ENCODE measurements at regions not wholly inside any gene's neighbourhood (a gene's known extent, or its start where the extent isn't known, plus 50 kb on each side); places are given as distances from the start of the nearest gene placed in this dataset.
A peak's percentile ranks its signal among the peaks of the same experiment; 100 is the strongest.

DNA sequence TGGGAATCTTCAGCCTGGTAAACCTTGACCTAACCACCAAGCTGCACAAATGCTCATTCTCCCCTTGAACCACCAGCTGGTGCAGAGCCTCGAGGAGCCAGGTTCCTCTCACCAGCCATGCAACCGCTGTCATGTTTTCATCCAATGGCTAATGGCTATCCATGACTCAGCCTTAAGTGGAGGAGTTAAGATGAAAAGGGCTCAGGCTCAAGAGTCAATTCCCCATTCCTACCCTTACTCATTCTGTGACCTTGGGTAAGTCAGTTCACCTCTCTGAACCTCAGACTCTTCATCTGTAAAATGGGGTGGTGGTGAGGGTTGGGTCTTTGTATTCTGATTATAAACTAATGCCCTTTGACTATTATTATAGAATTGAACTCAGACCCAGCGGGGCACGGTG is 515.6 kb downstream of the SHQ1 start:
- no peak overlapping the region for H3K4me3 ChIP-seq
- H3K9me3 ChIP-seq: no peaks in the 10 kb centered on the region
- peaks cover 0 to 39% (median 17%) of the 10 kb centered on the region in 3 donors for H3K4me1 ChIP-seq
- no peaks in the 10 kb centered on the region for H3K36me3 ChIP-seq
- WGBS, 2 donors (ENCODE audit: low coverage in 1 of 2): 86 to 100% methylated on average over 1 to 2 of the region's 4 CpGs
- no peaks in the 10 kb centered on the region for H3K27me3 ChIP-seq
- TF ChIP-seq POLR2A (IDR thresholded peaks at IDR 0.05) (no peak), POLR2AphosphoS5 (IDR thresholded peaks at IDR 0.05) (no peak), EP300 (IDR thresholded peaks at IDR 0.05) (no peak)
- TF ChIP-seq, protein P1, sequence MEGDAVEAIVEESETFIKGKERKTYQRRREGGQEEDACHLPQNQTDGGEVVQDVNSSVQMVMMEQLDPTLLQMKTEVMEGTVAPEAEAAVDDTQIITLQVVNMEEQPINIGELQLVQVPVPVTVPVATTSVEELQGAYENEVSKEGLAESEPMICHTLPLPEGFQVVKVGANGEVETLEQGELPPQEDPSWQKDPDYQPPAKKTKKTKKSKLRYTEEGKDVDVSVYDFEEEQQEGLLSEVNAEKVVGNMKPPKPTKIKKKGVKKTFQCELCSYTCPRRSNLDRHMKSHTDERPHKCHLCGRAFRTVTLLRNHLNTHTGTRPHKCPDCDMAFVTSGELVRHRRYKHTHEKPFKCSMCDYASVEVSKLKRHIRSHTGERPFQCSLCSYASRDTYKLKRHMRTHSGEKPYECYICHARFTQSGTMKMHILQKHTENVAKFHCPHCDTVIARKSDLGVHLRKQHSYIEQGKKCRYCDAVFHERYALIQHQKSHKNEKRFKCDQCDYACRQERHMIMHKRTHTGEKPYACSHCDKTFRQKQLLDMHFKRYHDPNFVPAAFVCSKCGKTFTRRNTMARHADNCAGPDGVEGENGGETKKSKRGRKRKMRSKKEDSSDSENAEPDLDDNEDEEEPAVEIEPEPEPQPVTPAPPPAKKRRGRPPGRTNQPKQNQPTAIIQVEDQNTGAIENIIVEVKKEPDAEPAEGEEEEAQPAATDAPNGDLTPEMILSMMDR (IDR thresholded peaks at IDR 0.05): no peak
- H3K27ac ChIP-seq: no peak overlapping the region
- no peak for ATAC-seq

DNA sequence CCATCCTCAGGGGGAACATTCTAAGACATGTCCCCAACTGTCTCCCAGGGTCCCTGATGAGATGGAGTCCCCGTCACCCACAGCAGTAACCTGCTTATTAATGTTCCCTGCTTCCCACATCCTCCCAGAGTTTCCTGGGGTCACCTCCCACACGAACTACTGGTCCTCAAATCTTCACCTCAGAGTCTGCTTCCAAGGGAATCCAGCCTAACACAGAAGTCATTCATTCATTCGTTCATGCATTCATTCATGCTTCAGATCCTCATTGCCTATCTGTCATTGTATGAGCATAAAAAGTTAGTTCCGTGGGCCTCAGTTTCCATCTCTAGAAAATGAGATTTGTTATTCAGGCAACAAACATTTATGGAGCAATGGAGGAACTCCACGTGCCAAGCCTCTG is 516.2 kb downstream of the SHQ1 start:
- Histone ChIP-seq H3K9me3 (no peaks in the 10 kb centered on the region), H3K4me3 (no peak overlapping the region), H3K27ac (no peak overlapping the region), H3K4me1 (peaks cover 0 to 35% (median 15%) of the 10 kb centered on the region in 3 donors), H3K36me3 (no peaks in the 10 kb centered on the region), H3K27me3 (no peaks in the 10 kb centered on the region)
- no peak for ATAC-seq
- WGBS, 2 donors (ENCODE audit: low coverage in 1 of 2): 94 to 95% methylated on average over 2 to 5 of the region's 5 CpGs
- no peak for TF ChIP-seq POLR2A (IDR thresholded peaks at IDR 0.05)
- TF ChIP-seq, protein P1 (IDR thresholded peaks at IDR 0.05): no peak
- TF ChIP-seq EP300 (IDR thresholded peaks at IDR 0.05): no peak
- no peak for TF ChIP-seq POLR2AphosphoS5 (IDR thresholded peaks at IDR 0.05)

DNA sequence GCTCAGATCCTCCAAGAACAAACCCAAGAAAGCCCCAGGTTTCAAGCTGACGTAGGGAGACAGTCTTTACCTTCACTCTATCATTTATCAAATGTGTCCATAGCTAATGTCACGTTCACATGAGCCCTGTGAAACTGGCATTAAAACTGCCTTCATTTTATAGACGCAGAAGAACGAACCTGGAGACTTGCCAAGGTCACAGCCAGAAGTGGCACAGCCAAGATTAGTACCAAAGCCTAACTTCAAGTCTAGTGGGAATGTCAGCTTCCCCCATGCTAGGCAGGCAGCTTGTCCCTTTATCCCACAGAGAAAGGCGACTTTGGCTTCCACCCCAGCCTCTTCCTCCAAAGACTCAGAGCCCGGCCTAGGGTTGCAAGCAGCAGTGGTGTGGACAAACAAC is 517.2 kb downstream of the SHQ1 start:
- 92 to 100% methylated on average over 2 of the region's 6 CpGs for WGBS, 2 donors (ENCODE audit: low coverage in 1 of 2)
- no peaks in the 10 kb centered on the region for H3K27me3 ChIP-seq
- no peak overlapping the region for H3K4me3 ChIP-seq
- H3K9me3 ChIP-seq: no peaks in the 10 kb centered on the region
- no peak overlapping the region for H3K27ac ChIP-seq
- TF ChIP-seq POLR2A (IDR thresholded peaks at IDR 0.05) (no peak), EP300 (IDR thresholded peaks at IDR 0.05) (no peak), POLR2AphosphoS5 (IDR thresholded peaks at IDR 0.05) (no peak)
- TF ChIP-seq, protein P1 (IDR thresholded peaks at IDR 0.05): no peak
- H3K36me3 ChIP-seq: no peaks in the 10 kb centered on the region
- ATAC-seq: no peak
- peaks cover 0 to 25% (median 10%) of the 10 kb centered on the region in 3 donors for H3K4me1 ChIP-seq

DNA sequence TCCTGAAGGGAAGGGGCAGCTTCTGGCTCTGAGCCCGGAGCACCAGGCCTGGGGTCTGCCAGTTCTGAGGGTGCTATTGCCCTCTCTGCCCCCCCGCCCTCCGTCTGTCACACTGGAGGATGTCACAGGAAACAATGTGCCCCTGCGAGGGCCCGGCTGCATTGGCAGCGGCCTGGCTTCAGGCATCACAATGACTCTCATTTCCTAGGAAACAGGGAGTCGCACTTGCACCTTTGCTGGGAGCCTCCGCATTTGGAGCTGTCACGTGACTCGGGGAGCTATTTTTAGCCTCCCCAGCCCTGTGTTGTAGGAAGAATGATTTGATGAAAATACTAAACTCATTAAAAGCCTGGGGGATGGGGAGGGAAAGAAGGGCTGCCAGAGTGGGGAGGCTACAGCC is 518.9 kb downstream of the SHQ1 start:
- WGBS, 2 donors (ENCODE audit: low coverage in 1 of 2): 7% methylated on average over 3 of the region's 10 CpGs; no CpG with 5 or more reads in 1 of the 2 donors
- Histone ChIP-seq H3K9me3 (no peaks in the 10 kb centered on the region), H3K27me3 (no peaks in the 10 kb centered on the region), H3K27ac (peak overlapping the region in 3 of 4 donors; percentile 53 to 68 (median 63)), H3K4me1 (peaks cover 0 to 16% (median 10%) of the 10 kb centered on the region in 3 donors), H3K4me3 (no peak overlapping the region), H3K36me3 (no peaks in the 10 kb centered on the region)
- peak; percentile 81 for ATAC-seq
- no peak for TF ChIP-seq EP300 (IDR thresholded peaks at IDR 0.05)
- TF ChIP-seq, protein P1 (IDR thresholded peaks at IDR 0.05): no peak
- TF ChIP-seq POLR2AphosphoS5 (IDR thresholded peaks at IDR 0.05): no peak
- TF ChIP-seq POLR2A (IDR thresholded peaks at IDR 0.05): no peak

DNA sequence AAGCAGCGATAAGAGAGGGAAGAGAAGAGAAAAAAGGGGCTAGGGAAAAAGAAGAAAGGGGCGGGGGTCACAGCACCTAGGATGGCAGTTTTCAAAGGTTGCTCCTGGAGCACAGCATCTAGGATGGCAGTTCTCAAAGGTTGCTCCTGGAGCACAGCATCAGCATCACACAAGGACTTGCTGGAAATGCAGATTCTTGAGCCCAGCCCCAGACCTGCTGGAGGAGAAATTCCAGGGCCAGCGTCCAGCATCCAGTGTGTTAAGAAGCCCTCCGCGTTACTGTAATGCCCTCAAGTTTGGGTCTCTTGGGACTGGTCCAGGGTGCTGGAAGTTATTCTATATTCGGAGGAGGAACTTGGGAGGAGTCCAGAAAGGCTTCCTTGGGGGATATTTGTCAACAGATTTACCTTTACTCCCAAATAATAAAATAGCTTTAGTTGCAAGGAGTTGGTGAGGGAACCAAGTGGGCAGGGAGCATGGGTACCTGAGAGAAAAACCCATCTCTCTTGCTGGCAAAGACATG is 519.4 kb downstream of the SHQ1 start:
- no peaks in the 10 kb centered on the region for H3K36me3 ChIP-seq
- peaks cover 0 to 16% (median 10%) of the 10 kb centered on the region in 3 donors for H3K4me1 ChIP-seq
- H3K27ac ChIP-seq: peak overlapping the region in 3 of 4 donors; percentile 53 to 68 (median 63)
- no peaks in the 10 kb centered on the region for H3K27me3 ChIP-seq
- H3K4me3 ChIP-seq: no peak overlapping the region
- H3K9me3 ChIP-seq: no peaks in the 10 kb centered on the region
- no peak for TF ChIP-seq EP300 (IDR thresholded peaks at IDR 0.05)
- TF ChIP-seq POLR2A (IDR thresholded peaks at IDR 0.05): no peak
- TF ChIP-seq POLR2AphosphoS5 (IDR thresholded peaks at IDR 0.05): no peak
- TF ChIP-seq, protein P1 (IDR thresholded peaks at IDR 0.05): no peak
- WGBS, 2 donors (ENCODE audit: low coverage in 1 of 2): 33 to 81% methylated on average over 2 to 3 of the region's 6 CpGs
- ATAC-seq: no peak

Data from gastroesophageal sphincter (tissue), 4 donors.